Glutamatergic neuron (in vitro differentiated cells): ENCODE measurements at regions not wholly inside any gene's neighbourhood (a gene's known extent, or its start where the extent isn't known, plus 50 kb on each side); places are given as distances from the start of the nearest gene placed in this dataset.
A peak's percentile ranks its signal among the peaks of the same experiment; 100 is the strongest.
"Not testable (repeated sequence)": the region's sequence is repeated elsewhere in the genome, so short reads cannot be mapped to it uniquely, and the experiment has no call there.

Source experiments
- DNase-seq: peaks from one replicate; pipeline ENCODE4 v3.0.0; 2022
- H3K27ac Mint-ChIP-seq: one replicate; pipeline ENCODE4 v1.8.0; 2020; ENCODE audit warnings: mild to moderate bottlenecking, mixed read lengths, inconsistent platforms; ENCODE audit not compliant: unreplicated experiment
- H3K27me3 Mint-ChIP-seq: one replicate; pipeline ENCODE4 v1.8.0; 2020; ENCODE audit warnings: mild to moderate bottlenecking, moderate library complexity, mixed read lengths, inconsistent platforms; ENCODE audit not compliant: unreplicated experiment
- H3K36me3 Mint-ChIP-seq: one replicate; pipeline ENCODE4 v1.8.0; 2020; ENCODE audit warnings: mild to moderate bottlenecking, mixed read lengths, inconsistent platforms; ENCODE audit not compliant: unreplicated experiment
- H3K4me1 Mint-ChIP-seq: one replicate; pipeline ENCODE4 v1.8.0; 2020; ENCODE audit warnings: mild to moderate bottlenecking, low read depth, mixed read lengths, inconsistent platforms; ENCODE audit not compliant: unreplicated experiment
- H3K4me3 Mint-ChIP-seq: one replicate; pipeline ENCODE4 v1.8.0; 2020; ENCODE audit warnings: mild to moderate bottlenecking, mixed read lengths, inconsistent platforms; ENCODE audit not compliant: unreplicated experiment
- H3K9me3 Mint-ChIP-seq: one replicate; pipeline ENCODE4 v1.8.0; 2020; ENCODE audit warnings: mild to moderate bottlenecking, moderate library complexity, mixed read lengths, inconsistent platforms; ENCODE audit not compliant: unreplicated experiment
- TF ChIP-seq, protein P1 (sequence below): fragments of 200-600 bp; sonication (generic); IDR thresholded peaks from one replicate; pipeline ENCODE4 v1.5.0; 2021; ENCODE audit not compliant: partially characterized antibody, unreplicated experiment

DNA sequence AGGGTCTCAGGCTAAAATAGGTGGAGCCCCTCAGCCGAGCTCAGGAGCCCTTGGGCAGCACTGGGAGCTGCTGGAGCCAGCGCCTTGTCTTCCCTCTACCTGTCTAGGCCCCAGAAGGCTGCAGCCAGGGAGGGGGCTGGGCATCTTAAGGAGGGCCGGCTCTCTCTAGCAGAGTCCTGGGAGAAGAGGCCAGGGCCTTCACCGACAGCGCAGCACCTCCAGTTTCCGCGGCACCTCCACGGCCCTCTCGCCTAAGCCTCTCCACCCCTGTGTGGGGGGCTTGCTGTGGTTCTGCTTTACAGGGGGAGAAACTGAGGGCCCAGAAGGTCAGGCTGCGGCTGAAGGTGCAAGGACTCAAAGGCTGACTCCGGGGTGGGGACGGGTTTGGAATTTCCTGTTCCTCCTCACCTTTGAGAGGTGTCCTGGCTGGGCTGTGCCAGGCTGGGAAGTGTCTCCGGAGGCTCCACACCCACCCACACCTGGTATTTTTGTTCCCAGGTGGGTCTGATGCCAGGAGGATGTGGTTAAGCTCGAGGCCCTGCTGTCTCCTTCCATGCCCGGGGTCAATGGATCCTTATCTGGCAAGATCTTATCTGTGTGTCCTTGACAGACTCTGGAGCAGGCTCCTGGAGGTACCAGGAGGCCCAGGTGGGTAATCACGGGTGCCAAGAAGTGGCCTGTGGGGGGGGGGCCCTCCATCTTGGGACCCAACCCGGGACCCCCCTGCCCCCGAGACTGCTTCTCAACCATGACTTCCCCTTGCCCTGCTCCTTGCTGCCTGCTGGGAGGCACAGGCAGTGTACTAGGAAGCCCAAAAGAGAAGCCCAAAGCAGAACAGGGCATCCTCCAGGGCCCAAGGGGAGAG, 95.3 kb upstream of the FGF3 start:
- Mint-ChIP-seq H3K4me3 (no peak overlapping the region), H3K27me3 (peaks cover 10% of the 10 kb centered on the region), H3K9me3 (peaks cover 5% of the 10 kb centered on the region), H3K27ac (no peak overlapping the region), H3K4me1 (no peaks in the 10 kb centered on the region), H3K36me3 (no peaks in the 10 kb centered on the region)
- DNase-seq: peak; percentile 14
- TF ChIP-seq, protein P1, sequence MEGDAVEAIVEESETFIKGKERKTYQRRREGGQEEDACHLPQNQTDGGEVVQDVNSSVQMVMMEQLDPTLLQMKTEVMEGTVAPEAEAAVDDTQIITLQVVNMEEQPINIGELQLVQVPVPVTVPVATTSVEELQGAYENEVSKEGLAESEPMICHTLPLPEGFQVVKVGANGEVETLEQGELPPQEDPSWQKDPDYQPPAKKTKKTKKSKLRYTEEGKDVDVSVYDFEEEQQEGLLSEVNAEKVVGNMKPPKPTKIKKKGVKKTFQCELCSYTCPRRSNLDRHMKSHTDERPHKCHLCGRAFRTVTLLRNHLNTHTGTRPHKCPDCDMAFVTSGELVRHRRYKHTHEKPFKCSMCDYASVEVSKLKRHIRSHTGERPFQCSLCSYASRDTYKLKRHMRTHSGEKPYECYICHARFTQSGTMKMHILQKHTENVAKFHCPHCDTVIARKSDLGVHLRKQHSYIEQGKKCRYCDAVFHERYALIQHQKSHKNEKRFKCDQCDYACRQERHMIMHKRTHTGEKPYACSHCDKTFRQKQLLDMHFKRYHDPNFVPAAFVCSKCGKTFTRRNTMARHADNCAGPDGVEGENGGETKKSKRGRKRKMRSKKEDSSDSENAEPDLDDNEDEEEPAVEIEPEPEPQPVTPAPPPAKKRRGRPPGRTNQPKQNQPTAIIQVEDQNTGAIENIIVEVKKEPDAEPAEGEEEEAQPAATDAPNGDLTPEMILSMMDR: no peak

GRCh38 chr11:69915151-69915500, 95.9 kb upstream of the FGF3 start:
- Mint-ChIP-seq H3K4me1 (no peaks in the 10 kb centered on the region), H3K27me3 (peaks cover 10% of the 10 kb centered on the region), H3K9me3 (peaks cover 5% of the 10 kb centered on the region), H3K36me3 (no peaks in the 10 kb centered on the region), H3K27ac (no peak overlapping the region), H3K4me3 (no peak overlapping the region)
- DNase-seq: no peak
- TF ChIP-seq, protein P1: no peak

- H3K36me3 Mint-ChIP-seq: no peaks in the 10 kb centered on the region
- H3K4me1 Mint-ChIP-seq: no peaks in the 10 kb centered on the region
- H3K4me3 Mint-ChIP-seq: no peak overlapping the region
- H3K9me3 Mint-ChIP-seq: peaks cover 5% of the 10 kb centered on the region
- TF ChIP-seq, protein P1: peak; percentile 89
- no peak overlapping the region for H3K27ac Mint-ChIP-seq
- peaks cover 10% of the 10 kb centered on the region for H3K27me3 Mint-ChIP-seq
- peak; percentile 92 for DNase-seq
These were observed 96.5 kb upstream of the FGF3 start for GRCh38 chr11:69915501-69916250.

GRCh38 chr11:69916251-69916649, 97.0 kb upstream of the FGF3 start:
- H3K27me3 Mint-ChIP-seq, H3K4me1 Mint-ChIP-seq, H3K9me3 Mint-ChIP-seq, DNase-seq, H3K36me3 Mint-ChIP-seq, H3K27ac Mint-ChIP-seq, H3K4me3 Mint-ChIP-seq: not testable (repeated sequence)

GRCh38 chr11:69916806-69917387, 97.7 kb upstream of the FGF3 start:
- H3K27ac Mint-ChIP-seq: no peak overlapping the region
- peaks cover 8% of the 10 kb centered on the region for H3K27me3 Mint-ChIP-seq
- no peaks in the 10 kb centered on the region for H3K36me3 Mint-ChIP-seq
- DNase-seq: no peak
- H3K4me1 Mint-ChIP-seq: no peaks in the 10 kb centered on the region
- H3K4me3 Mint-ChIP-seq: no peak overlapping the region
- no peaks in the 10 kb centered on the region for H3K9me3 Mint-ChIP-seq
- TF ChIP-seq, protein P1: no peak
